K562 (cell line): ENCODE measurements at regions not wholly inside any gene's neighbourhood (a gene's known extent, or its start where the extent isn't known, plus 50 kb on each side); places are given as distances from the start of the nearest gene placed in this dataset.

Experiments used
- ATAC-seq: fragments of 200-7000 bp; cut with Tn5 transposase; 3 replicates; pipeline ENCODE4 v1.9.1; 2020; ENCODE audit warnings: moderate library complexity
- BruUV-seq: library from RNA; stranded (reverse); fragments of 400-500 nt; replicated peaks from 2 replicates; lab custom pipeline; 2021; lab: Mats Ljungman, UMichigan
- CTCF ChIA-PET: fragments of 300-600 bp; formaldehyde crosslinking; extraction: SDS; loops from one replicate; lab custom pipeline; 2021; ENCODE audit warnings: low intra/inter-chr PET ratio; lab: Yijun Ruan, JAX
- POLR2A ChIA-PET: fragments of 300-600, 350-650 bp; sonication (Branson Sonifier 250); formaldehyde crosslinking; extraction: SDS; loops from one replicate; lab custom pipeline; 2021; ENCODE audit warnings: antibody characterized with exemption, inconsistent platforms; lab: Yijun Ruan, JAX
- DNase-seq, 4 experiments: peaks; one replicate each; pipeline versions ENCODE4 v3.0.0 to v3.0.0-alpha.2; 2011 to 2018; ENCODE audit warnings: low spot score in 3 of 4, mixed read lengths in 3 of 4; ENCODE audit errors: extremely low read depth in 1 of 4
- FAIRE-seq: peaks from 2 replicates; lab custom pipeline; 2011; peaks lifted over from hg19 to GRCh38; lab: Jason Lieb, UNC
- H2AFZ ChIP-seq: 2 replicates; pipeline ENCODE4 v1.6.0; 2011; ENCODE audit warnings: low read depth, low read length, control low read depth, inconsistent platforms
- H3K27ac ChIP-seq: fragments of 200-600 bp; 3 replicates; pipeline ENCODE4 v1.8.0; 2011; ENCODE audit warnings: low read depth, mild to moderate bottlenecking, control low read depth, inconsistent platforms, low read length, moderate library complexity, mixed read lengths; ENCODE audit errors: extremely low read depth
- H3K27me3 ChIP-seq, 2 experiments: fragments of 300-600 bp in 1 of 2; 2 replicates in 1 of 2; 3 replicates in 1 of 2; pipeline versions ENCODE4 v1.6.0 to v1.8.0; 2011; ENCODE audit warnings: inconsistent platforms in 2 of 2, low read length in 2 of 2, mild to moderate bottlenecking in 1 of 2, mixed read lengths in 1 of 2, moderate library complexity in 1 of 2; ENCODE audit not compliant: control insufficient read depth in 2 of 2, insufficient read depth in 2 of 2
- H3K36me3 ChIP-seq: fragments of 300-600 bp; 3 replicates; pipeline ENCODE4 v1.8.0; 2011; ENCODE audit warnings: mild to moderate bottlenecking, low read length, inconsistent platforms; ENCODE audit not compliant: control insufficient read depth, insufficient read depth
- H3K4me1 ChIP-seq, 2 experiments: fragments of 200-600 bp in 1 of 2; replicated peaks in 1 of 2; 2 replicates in 1 of 2; 3 replicates in 1 of 2; pipeline versions ENCODE4 v1.5.1 to v1.8.0; 2011; ENCODE audit warnings: inconsistent platforms in 2 of 2, low read length in 2 of 2, mild to moderate bottlenecking in 1 of 2, mixed read lengths in 1 of 2, moderate library complexity in 1 of 2; ENCODE audit not compliant: control insufficient read depth in 2 of 2, insufficient read depth in 2 of 2
- H3K4me2 ChIP-seq: 2 replicates; pipeline ENCODE4 v1.6.1; 2011; ENCODE audit warnings: low read length, control low read depth, inconsistent platforms, mixed read lengths; ENCODE audit not compliant: insufficient read depth
- H3K4me3 ChIP-seq: fragments of 200-600 bp; sonication (generic), shearing (Covaris generic); 2 replicates; pipeline ENCODE4 v1.5.1; 2016; ENCODE audit warnings: control low read depth, inconsistent platforms
- H3K79me2 ChIP-seq: fragments of 200-600 bp; 3 replicates; pipeline ENCODE4 v1.8.0; 2011; ENCODE audit warnings: low read length, inconsistent platforms; ENCODE audit not compliant: control insufficient read depth, insufficient read depth
- H3K9ac ChIP-seq, 2 experiments: 2 replicates each; pipeline versions ENCODE4 v1.6.0 to v1.6.1; 2011; ENCODE audit warnings: low read depth in 2 of 2, low read length in 2 of 2, control low read depth in 1 of 2, inconsistent platforms in 1 of 2, mild to moderate bottlenecking in 1 of 2, mixed read lengths in 1 of 2; ENCODE audit not compliant: insufficient read depth in 1 of 2
- H3K9me1 ChIP-seq: one replicate; pipeline ENCODE4 v1.6.0; 2011; ENCODE audit warnings: inconsistent platforms, mild to moderate bottlenecking, low read length, moderate library complexity; ENCODE audit not compliant: control insufficient read depth, insufficient read depth
- H3K9me3 ChIP-seq: replicated peaks from 2 replicates; pipeline ENCODE4 v1.5.1; 2011; ENCODE audit warnings: low read depth, low read length, inconsistent platforms; ENCODE audit not compliant: control insufficient read depth, insufficient read depth
- H4K20me1 ChIP-seq: replicated peaks from 2 replicates; pipeline ENCODE4 v1.6.1; 2011; ENCODE audit warnings: low read length, inconsistent platforms, mixed read lengths; ENCODE audit not compliant: control insufficient read depth, insufficient read depth
- CTBP1 ChIP-seq: fragments of 450-650 bp; IDR thresholded peaks from 2 replicates; pipeline ENCODE4 v1.6.1; 2016; ENCODE audit warnings: borderline replicate concordance
- NFATC3 ChIP-seq: fragments of 450-650 bp; IDR thresholded peaks from 2 replicates; pipeline ENCODE4 v1.6.1; 2017; ENCODE audit warnings: mild to moderate bottlenecking
- OTX1 ChIP-seq: fragments of 450-650 bp; formaldehyde crosslinking; IDR thresholded peaks from 2 replicates; pipeline ENCODE4 v1.4.0; 2022; ENCODE audit warnings: mild to moderate bottlenecking
- SRSF1 ChIP-seq: fragments of 200-400 bp; formaldehyde crosslinking; IDR thresholded peaks from 2 replicates; pipeline ENCODE4 v1.6.1; 2017; ENCODE audit warnings: mild to moderate bottlenecking, low read depth, low read length, moderate library complexity
- ZNF561 ChIP-seq: fragments of 450-650 bp; formaldehyde crosslinking; conservative IDR thresholded peaks from 2 replicates; pipeline ENCODE4 v1.4.0; 2020; ENCODE audit warnings: mild to moderate bottlenecking, moderate library complexity
- ZNF764 ChIP-seq: fragments of 250-450 bp; sonication (Bioruptor Pico); IDR thresholded peaks from 2 replicates; pipeline ENCODE4 v1.4.0; 2020; ENCODE audit warnings: low read depth, mild to moderate bottlenecking, moderate library complexity
- WGBS: fragments of 100-300 bp; shearing (Covaris generic); methylation state at CpG from one replicate; pipeline ENCODE4 v1.1.6; 2016; ENCODE audit warnings: low coverage, mixed read lengths; ENCODE audit not compliant: insufficient coverage; ENCODE audit errors: missing lambda C conversion rate; 5-methylcytosine and 5-hydroxymethylcytosine counted together
- in situ Hi-C: fragments of 300-500 bp; cut with MboI; formaldehyde crosslinking; loops from 4 replicates; pipeline ENCODE4 v1.15.0; 2018; ENCODE audit warnings: inconsistent platforms, mixed read lengths
- intact Hi-C: fragments of 100-400 bp; cut with micrococcal nuclease; formaldehyde crosslinking; loops from 2 replicates; pipeline ENCODE4 v1.14.2; 2022
- TF ChIP-seq, protein P1 (sequence below), 2 experiments: fragments of 200-800 bp in 1 of 2; sonication (Bioruptor generic) in 1 of 2; sonication (generic) in 1 of 2; formaldehyde crosslinking in 1 of 2; IDR thresholded peaks in 1 of 2; conservative IDR thresholded peaks in 1 of 2; 2 replicates each; pipeline versions ENCODE4 v1.5.0 to v1.6.1; 2016 to 2020; ENCODE audit warnings: missing compliant biosample characterization in 1 of 2, missing genetic modification characterization in 1 of 2, missing genetic modification reagents in 1 of 2
- TF ChIP-seq, protein P2 (sequence below): fragments of 250-450 bp; sonication (Bioruptor Pico); IDR thresholded peaks from 2 replicates; pipeline ENCODE4 v1.4.0; 2020
- TF ChIP-seq, protein P3 (sequence below): sonication (generic); IDR thresholded peaks from 2 replicates; pipeline ENCODE4 v1.6.1; 2016

DNA sequence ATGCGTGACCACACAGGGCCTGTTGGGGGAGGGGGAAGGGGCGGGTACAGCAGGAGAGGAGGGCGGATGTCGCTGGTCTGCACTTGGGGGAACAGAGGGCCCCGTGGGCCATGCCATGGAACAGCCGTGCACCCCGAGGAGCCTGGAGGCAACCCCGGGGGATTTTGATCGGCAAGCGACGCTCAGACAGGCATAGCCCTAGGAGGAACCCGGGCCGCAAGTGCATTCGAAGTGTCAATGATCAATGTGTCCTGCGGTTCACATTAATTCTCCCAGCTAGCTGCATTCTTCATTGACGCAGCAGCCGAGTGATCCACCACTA lies 772.8 kb upstream of the DEFB115 start:
- H4K20me1 ChIP-seq = no peaks in the 10 kb centered on the region
- no peak for ATAC-seq
- no peak overlapping the region for H3K4me3 ChIP-seq
- no peak overlapping the region for H2AFZ ChIP-seq
- H3K4me1 ChIP-seq = peaks cover 0 to 6% of the 10 kb centered on the region in 2 experiments; a peak in 1 of 5 replicates
- TF ChIP-seq, protein P1, sequence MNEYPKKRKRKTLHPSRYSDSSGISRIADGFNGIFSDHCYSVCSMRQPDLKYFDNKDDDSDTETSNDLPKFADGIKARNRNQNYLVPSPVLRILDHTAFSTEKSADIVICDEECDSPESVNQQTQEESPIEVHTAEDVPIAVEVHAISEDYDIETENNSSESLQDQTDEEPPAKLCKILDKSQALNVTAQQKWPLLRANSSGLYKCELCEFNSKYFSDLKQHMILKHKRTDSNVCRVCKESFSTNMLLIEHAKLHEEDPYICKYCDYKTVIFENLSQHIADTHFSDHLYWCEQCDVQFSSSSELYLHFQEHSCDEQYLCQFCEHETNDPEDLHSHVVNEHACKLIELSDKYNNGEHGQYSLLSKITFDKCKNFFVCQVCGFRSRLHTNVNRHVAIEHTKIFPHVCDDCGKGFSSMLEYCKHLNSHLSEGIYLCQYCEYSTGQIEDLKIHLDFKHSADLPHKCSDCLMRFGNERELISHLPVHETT (CRISPR knock-in tag; conservative IDR thresholded peaks at IDR 0.05 in 1 of 2, IDR thresholded peaks at IDR 0.05 in 1 of 2) = no peak
- TF ChIP-seq NFATC3 (no peak), ZNF561 (CRISPR knock-in tag) (no peak), OTX1 (CRISPR knock-in tag) (no peak), SRSF1 (no peak), CTBP1 (no peak), ZNF764 (CRISPR knock-in tag) (no peak)
- TF ChIP-seq, protein P2, sequence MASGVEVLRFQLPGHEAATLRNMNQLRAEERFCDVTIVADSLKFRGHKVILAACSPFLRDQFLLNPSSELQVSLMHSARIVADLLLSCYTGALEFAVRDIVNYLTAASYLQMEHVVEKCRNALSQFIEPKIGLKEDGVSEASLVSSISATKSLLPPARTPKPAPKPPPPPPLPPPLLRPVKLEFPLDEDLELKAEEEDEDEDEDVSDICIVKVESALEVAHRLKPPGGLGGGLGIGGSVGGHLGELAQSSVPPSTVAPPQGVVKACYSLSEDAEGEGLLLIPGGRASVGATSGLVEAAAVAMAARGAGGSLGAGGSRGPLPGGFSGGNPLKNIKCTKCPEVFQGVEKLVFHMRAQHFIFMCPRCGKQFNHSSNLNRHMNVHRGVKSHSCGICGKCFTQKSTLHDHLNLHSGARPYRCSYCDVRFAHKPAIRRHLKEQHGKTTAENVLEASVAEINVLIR (CRISPR knock-in tag) = no peak
- TF ChIP-seq, protein P3, sequence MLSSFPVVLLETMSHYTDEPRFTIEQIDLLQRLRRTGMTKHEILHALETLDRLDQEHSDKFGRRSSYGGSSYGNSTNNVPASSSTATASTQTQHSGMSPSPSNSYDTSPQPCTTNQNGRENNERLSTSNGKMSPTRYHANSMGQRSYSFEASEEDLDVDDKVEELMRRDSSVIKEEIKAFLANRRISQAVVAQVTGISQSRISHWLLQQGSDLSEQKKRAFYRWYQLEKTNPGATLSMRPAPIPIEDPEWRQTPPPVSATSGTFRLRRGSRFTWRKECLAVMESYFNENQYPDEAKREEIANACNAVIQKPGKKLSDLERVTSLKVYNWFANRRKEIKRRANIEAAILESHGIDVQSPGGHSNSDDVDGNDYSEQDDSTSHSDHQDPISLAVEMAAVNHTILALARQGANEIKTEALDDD = no peak
- DNase-seq = no peak
- no peaks in the 10 kb centered on the region for H3K79me2 ChIP-seq
- H3K27ac ChIP-seq = no peak overlapping the region
- in situ Hi-C loops = loop anchor here (25.0 kb wide), 1 partner anchor 403 kb away; no protein-coding TSS in a partner anchor
- CTCF ChIA-PET = no interaction called here
- H3K27me3 ChIP-seq = peaks cover 0 to 11% of the 10 kb centered on the region in 2 experiments; a peak in 1 of 5 replicates
- no peaks in the 10 kb centered on the region for H3K9me3 ChIP-seq
- FAIRE-seq = no peak
- no peak overlapping the region for H3K4me2 ChIP-seq
- BruUV-seq = no TSS peak
- no peaks in the 10 kb centered on the region for H3K9me1 ChIP-seq
- H3K36me3 ChIP-seq = no peaks in the 10 kb centered on the region
- no peak overlapping the region for H3K9ac ChIP-seq
- WGBS = 10% methylated on average over 9 of the region's 17 CpGs
- intact Hi-C loops = no loop called here
- POLR2A ChIA-PET = no interaction called here
